ENCODE measurements at regions not wholly inside any gene's neighbourhood (a gene's known extent, or its start where the extent isn't known, plus 50 kb on each side); places are given as distances from the start of the nearest gene placed in this dataset.
"Not testable (repeated sequence)": the region's sequence is repeated elsewhere in the genome, so short reads cannot be mapped to it uniquely, and the experiment has no call there.

DNA sequence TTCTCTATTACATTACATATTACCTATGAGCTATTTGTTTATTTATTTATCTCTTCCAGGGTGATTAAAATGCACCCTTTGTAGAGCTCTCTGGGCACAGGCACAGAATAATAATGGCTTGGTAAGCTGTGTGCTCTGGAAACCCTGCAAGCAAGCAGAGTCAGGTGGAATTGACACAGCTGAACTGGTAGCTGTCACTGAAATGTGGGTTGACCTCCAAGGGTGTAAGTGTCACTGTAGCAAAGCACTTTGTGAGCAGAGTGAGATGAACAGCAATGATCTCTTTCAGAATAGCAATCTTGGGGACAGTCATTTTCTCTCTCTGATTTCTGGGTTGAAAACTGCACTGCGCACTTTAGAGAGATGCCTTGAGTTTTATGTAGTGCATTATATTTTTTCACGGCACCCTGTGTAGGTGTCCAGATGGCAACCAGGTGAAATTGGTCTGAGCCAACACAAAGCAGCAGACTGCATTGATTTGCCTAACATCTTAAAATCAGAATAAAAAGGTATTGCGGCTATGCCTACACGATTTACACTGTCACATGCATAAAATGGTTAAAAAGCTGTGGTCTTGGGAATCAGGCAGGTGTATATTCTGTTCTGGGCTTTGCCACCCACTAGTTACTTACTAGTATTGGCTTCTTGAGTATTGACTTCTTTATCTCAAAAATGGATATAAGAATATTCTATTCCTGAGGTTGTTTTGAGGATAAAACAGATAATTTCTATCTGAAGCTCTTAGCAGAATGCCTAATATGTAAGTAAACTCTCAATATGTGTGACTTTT, 450.3 kb downstream of the RAPGEF2 start:
- no peak for DNase-seq

DNA sequence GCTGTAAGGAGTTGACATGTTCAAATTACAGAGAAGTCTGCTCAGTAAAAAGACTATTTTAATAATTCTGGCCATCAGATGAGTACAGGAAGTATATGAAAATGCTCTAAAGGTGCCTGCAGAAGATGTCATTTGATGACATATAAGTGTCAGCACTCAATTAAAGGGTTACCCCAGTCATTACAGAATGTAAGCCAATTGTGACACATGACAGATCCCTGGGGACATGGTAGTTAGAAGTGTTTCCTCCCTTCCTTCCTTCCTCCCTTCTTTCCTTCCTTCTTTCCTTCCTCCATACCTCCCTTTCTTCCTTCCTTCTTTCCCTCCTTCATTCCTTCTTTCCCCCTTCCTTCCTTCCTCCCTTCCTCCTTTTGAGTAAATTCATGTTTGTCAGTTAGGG, 453.0 kb downstream of the RAPGEF2 start:
- DNase-seq: no peak

DNA sequence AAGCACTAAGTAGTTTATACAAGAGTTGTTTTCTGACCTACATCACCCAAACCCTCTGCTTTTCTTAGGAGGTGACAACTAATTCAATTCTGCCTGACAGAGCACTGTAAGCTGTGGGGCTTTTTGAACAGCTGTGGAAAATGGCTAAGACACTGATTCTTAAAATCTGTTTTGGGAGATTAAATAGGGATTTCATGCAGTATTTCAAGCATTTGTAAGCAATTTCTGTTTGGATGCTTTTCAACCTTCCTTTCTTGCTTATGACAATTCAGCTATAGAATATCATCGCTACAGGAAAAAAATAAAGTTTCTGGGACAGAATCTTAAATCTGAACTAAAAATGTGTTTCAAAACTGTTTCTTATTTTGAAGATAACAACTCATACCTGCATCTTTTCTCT, 459.5 kb downstream of the RAPGEF2 start:
- no peak for DNase-seq

DNA sequence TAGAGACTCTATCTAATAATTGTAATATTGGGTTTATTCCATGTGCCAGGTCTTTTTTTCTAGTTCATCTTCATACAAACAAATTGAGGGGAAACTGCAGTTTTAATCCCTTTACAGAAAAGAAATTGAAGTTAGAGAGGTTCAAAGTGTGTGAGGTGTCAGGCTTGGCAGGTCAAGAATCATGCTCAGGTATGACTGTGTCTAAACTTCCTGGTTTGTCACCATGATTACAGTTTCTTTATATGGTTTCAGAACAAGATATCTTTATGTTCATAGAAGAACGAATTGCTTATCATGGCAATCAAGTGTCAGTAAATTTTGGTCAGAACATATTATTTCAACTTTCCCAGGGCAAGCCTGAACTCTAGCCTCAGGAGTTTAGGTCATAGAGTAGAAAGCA, 460.4 kb downstream of the RAPGEF2 start:
- no peak for DNase-seq

DNA sequence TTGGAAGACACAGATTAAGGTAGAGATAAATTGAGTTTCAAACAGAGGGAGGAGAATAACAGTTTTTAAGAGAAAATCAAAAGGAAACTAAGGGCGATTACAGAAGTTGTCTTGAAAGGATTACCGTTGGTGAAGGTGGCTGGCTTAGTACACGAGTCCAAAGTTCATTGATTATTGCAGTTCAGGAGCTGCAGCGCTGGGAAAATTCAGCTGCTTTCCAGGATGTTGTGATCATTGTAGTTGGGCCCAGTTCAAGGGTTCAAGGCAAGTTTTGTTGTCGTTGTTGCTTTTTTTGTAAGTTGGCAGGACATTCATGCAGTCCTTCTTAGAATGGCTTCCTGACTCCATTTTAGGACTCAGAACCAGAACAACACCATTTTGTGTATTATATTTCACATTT, 461.7 kb downstream of the RAPGEF2 start:
- no peak for DNase-seq

DNA sequence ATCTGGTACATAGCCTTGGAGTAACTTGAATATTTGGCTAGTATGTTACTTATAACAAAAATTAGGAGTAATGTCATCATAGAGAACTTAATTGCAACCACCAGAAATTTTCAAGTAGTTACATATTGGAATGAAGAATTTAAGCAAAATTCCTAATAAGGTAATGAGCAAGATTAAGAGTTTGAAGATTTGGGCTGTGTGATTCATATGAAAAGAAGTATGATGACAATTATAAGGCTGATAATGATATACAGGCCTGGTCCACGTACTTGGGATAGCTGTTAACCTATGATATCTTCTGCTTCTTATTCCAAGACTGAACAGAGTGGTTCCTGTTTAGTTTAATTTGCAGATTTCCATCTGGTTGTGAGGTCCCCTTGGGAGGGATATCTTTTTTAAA, 463.9 kb downstream of the RAPGEF2 start:
- DNase-seq: no peak

DNA sequence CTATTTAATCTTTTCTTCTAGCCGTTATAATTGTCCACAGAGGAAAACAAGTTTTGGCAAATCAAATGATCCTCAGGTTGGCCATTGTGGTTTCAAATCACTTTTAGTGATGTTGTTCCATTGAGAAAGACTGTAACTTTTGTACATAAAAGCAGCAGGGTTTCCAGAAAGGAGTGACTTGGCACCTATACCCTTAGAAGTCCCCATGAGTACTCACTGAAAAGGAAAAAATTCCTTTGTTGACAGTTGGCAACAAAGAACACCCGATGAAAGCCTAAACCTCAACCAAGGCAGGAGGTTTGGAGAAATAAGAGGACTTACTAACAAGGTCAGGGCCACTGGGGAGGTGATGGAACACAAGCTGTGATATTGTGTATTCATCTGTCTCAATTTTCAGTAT, 474.4 kb downstream of the RAPGEF2 start:
- no peak for DNase-seq

DNA sequence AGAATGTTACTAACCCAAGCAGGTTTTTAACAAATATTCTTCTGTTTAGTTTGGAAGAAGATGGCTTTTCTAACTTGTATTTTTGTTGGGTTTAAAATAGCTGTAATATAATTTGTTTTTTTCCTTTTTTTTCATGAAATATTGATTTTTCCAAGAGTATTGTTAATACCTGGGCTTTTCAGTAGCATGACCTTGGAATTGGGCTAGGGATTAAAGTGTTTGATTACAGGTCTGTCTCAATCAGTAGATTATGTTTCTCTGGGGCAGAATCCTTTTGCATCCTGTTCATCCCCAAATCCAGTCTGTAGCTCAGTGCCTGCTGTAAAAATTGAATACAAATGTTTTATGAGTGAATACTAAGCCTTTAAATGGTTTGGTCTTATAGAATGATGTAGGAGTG, 479.8 kb downstream of the RAPGEF2 start:
- DNase-seq: no peak

DNA sequence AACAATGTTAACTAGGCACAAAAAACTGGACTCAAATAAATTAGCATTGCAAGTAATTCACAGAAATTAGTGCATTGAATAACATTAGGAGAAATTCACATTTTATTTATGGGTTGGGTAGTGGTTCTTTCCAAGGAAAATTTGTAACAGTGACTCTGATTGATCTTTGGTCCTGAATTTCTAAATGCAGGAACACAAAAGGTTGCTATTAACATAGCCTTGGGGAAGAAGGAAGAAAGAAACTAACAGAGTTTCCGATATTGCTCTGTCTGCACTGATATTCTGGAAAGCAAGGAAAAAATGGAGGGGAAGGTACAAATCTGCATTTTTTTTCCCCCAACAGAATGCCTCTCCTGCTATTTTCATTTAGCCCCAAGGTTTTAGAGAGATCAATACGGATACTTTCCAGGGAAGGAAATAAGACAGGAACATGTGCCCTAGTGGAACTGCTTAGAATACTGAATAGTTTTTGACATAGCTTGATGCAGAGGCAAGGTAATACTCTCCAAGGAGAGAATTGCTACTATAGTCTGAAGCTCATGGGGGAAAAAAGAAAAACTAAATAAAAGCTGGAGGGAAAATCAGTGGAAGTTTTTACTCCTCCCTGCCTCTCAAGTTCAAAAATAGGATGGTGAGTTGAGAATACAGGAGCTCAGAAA, 490.1 kb downstream of the RAPGEF2 start:
- no peak for DNase-seq

DNA sequence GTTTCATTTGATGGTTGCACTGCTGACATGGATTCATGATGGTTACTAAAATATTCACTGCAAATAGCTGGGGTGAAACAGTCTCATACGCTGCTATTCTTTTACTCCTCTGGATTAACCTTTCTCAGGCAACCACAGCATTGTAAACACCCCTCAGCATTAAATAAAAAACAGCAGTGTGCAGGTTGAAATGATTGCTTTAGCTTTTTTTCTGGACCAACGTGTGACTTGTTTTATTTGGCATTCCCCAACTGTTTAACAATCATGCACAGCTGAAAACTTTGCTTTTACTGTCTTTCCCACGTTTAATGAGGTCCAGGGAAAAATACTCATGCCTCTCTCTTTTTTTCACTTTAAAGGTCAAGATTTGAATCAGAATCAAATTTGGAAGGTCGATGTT, 490.8 kb downstream of the RAPGEF2 start:
- no peak for DNase-seq

DNA sequence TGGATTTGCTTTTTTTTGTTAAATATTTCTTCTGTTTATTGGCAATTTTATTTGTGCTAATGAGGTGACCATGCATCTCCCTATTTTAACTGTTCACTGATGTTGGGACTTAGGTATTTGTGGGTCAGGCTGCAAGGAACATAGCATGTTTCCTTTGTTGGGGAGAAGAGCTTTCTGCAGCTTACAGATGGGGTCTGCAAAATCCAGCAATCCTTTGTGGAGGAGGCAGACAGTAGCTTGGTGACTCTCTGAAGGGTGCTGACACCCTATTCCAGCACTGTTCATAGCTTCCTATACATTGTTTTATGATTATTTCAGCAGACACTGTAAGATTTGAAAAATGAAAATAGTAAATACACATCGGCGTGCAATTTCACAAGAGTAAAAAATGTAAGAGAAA, 491.7 kb downstream of the RAPGEF2 start:
- no peak for DNase-seq

DNA sequence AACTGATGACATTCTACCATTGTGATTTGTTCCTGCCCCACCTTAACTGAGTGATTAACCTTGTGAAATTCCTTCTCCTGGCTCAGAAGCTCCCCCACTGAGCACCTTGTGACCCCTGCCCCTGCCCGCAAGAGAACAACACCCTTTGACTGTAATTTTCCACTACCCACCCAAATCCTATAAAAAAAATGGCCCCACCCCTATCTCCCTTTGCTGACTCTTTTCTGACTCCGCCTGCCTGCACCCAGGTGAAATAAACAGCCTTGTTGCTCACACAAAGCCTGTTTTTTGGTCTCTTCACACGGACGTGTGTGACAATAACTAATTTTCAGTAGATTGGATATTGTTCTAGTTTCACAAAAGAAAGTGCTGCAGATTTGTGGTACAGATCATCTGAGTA, 492.2 kb downstream of the RAPGEF2 start:
- DNase-seq: not testable (repeated sequence)

DNA sequence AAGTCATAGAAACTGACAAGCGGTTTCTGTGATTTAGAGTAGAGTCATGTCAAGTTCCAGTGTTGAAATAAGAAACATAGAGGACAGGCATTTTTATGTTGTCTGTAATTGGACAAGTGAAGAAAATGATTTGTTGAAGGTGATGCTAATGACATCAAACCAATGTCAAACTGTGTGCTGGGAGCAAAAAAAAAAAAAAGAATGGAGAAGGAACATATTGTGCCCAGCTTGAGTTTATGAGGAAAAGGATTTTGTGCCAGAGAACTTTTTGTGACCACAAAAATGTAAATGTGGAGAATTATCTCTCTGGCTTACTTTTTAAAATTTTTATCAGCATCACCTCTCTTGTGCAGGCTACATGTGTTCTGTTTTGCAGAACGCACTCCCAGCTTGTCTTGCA, 495.7 kb downstream of the RAPGEF2 start:
- DNase-seq: no peak

DNA sequence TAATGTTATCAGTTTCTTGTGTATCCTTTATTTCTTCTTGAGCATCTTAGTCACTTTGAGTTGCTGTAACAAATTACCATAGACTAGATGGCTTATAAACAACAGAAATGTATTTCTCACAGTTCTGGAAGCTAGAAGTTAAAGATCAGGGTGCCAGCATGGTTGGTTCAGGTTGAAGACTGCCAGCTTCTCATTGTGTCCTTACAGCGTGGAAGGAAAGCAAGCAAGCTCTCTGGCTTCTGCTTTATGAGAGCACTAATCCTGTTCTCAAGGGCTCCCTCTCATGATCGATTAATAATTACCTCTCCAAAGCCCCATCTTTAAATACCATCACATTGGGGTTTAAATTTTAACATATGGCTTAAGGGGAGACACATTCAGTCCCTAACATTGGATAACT, 497.2 kb downstream of the RAPGEF2 start:
- no peak for DNase-seq

DNA sequence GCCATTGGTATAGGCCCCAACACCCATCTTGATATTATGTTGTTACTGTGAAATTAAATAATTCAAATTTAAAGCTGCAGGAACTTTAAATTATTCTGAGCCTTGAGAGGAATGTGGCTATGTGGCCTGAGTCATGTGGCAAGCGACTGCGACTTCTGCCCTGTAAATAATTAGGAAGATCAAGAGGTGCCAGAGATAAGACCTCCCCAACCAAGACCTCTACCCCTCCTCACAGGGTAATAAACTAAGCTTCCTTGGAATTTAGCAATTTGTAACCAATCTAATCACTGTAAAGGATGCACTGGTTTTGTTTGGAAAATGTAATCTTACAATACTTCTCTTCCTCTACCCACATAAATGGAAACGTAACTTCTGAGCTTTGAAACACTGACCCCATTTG, 501.9 kb downstream of the RAPGEF2 start:
- no peak for DNase-seq

DNA sequence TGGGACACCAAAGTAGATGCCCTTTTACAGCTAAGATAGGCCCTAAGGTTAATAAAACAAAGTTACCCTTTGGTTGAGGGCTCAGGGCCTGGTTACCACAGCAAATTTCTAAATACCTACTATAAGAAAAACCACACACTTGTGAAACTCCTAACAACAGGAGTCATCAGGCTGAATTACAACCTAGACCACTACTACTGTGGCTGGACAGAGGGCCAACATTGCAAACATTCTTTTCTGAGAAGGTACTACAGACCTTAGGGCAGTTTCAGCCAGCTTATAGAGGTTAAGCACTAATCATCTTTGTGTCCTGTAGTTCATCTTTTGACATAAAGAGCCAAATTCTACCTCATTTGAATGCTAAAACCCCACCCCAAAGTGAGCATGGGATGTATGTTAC, 504.0 kb downstream of the RAPGEF2 start:
- DNase-seq: no peak

DNA sequence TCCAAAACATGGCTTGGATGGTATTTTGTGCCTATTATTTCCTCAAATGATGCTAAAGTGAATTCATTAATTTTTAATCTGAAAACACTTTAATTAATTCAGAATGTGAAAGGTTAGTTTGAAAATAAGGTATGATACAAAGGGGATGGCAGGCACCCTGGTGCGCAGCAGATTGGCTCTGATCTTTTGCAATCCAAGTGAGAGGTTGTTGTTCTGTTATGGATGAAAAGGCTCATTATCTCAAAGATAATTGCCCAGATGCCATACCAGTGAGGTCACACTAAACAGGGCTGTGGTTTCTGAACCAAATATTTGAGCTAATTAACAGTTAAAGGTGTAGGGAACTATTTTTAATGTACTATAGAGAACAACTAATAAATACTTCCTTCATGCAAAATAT, 504.9 kb downstream of the RAPGEF2 start:
- DNase-seq: no peak

DNA sequence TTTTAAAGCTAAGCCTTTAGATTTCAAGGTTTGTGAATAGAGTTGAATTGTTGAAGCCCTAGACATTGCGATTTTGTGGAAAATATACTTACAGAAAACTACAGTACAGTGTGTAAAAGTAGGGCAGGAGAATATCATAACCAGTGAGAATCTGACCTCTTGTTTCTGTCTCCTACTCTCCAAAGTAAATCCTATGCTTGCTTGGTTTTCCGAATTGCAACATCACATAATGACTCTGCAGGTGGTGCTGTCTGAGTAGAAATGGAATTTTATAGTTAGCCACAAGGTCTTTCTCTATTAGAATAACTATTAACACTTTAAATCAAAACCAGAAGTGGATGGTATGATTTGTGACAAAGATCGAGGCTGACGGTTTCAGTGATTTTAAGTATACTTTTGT, 505.6 kb downstream of the RAPGEF2 start:
- no peak for DNase-seq

DNA sequence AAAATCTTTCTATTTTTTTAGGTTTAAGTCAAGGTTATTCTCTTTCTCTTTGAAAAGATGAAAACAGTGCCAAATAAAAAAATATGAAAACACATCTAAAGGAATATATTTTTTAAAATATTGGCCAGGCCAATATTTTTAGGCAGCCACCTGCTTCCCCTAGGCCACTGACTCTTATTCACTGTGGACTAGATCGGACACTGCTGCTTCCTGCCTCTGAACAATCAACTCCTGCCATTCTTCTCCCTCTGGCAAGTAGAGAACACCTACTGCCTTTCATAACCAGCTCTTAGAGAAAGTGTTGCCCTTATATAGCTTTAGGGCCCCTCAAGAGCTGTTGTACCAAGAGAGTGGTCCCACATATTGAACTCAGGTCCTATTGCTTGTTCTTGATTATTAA, 529.2 kb downstream of the RAPGEF2 start:
- DNase-seq: no peak

DNA sequence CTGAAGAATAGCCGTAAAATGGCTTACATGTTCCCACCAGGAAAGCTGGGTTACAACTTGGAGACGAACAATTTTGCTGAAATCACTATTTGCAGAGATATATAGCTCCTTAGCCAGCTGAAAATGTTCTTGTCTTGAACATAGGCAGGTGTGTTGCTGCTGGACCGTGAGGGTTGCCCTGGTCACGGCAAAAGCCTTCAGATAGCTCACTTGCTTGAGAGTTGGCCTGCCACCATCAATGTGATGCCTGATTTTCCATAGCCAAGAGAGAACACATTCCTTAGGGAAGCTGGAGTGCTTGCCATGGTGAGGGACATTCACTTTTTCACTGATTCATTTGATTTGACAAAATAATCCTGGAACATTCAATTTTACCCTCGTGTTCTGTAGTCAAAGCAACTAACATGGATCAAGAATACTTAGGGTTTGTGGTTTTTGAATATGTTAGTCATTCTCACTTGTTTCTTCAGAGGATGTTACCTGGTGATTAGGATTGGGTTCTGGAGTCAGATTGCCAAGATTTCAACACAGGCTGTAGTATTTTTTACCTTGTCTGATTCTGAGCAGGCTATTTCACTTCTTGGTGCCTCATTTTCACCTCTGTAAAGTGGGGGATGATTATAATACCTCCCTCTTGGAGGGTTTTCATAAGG, 536.9 kb downstream of the RAPGEF2 start:
- DNase-seq: no peak

DNA sequence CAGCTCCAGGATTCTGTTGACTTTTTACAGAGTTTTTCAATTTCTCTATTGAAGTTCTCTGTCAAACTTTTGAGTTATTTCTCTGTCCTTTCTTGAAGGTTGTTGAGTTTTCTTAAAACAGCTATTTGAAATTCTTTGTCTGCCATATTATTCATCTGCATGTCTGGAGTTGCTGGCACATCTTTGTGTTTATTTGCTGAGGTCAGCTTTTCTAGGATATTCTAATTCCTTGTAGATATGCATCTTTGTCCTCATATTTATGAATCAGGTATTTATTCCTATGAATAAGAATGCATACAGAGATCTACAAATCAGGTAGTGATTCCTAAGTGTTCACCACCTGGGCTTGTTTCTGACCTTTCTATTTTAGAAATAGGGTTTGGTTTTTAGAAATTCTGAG, 546.4 kb downstream of the RAPGEF2 start:
- no peak for DNase-seq

DNA sequence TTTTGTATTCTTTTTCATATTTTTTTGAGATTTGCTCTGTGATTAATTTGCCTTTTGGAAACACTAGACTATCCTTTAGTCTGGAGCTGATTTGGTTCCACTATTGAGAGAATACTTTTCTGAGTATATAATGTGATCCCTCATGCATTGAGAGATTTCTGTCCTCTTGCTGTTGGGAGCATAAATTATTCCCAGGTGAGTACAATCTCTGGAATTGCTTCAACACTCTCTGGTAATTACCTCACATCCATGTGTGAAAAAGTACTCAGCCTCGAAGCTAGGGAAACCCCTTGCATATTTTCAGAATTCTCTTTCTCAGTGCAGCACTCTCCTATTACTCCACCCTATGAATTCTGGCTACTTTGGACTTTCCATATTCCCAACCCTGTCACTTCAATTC, 550.0 kb downstream of the RAPGEF2 start:
- no peak for DNase-seq

DNA sequence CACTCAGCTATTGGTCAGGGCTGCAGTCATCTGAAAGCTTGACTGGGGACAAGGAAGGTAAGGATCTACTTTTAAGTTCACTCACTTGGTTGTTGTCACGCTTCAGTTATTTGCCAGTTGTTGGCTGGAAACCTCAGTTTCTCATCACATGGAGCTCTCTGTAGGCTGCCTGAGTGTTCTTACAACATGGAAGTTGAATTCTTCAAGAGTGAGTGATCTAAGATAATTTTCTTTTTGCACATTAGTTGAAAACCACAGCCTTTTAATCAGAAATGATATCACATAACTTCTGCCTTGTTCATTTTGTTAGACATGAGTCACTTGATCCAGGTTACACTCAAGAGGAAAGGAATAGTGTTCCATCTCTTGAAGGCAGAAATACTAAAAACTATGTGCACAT, 552.7 kb downstream of the RAPGEF2 start:
- DNase-seq: no peak

DNA sequence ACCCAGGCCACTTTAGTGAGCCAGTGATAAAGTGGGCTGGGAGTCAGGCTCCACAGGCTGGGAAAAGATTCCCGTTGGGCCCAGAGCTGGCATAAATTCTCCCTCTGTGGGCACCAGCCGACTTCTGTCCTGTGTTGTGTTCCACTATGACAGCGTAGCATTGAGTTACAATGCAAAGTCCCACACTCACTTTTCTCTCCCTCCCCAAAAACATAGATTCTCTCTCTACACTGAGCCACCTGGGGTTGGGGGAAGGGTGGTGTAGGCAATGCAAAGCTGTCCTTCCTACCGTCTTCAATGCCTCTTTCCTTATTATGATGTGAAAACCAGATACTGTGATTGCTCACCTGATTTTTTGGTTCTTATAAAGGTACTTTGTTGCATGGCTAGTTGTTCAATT, 566.2 kb downstream of the RAPGEF2 start:
- no peak for DNase-seq
